Skeletal muscle satellite cell (primary cell): ENCODE measurements at regions not wholly inside any gene's neighbourhood (a gene's known extent, or its start where the extent isn't known, plus 50 kb on each side); places are given as distances from the start of the nearest gene placed in this dataset.

Experiments
- H3K27me3 ChIP-seq: 2 replicates; pipeline ENCODE4 v1.7.0; 2013; ENCODE audit warnings: low read length; ENCODE audit not compliant: control insufficient read depth, insufficient read depth
- H3K36me3 ChIP-seq: 2 replicates; pipeline ENCODE4 v1.7.0; 2013; ENCODE audit warnings: mild to moderate bottlenecking, control low read depth, low read length; ENCODE audit not compliant: insufficient read depth
- H3K4me1 ChIP-seq: 2 replicates; pipeline ENCODE4 v1.7.0; 2013; ENCODE audit warnings: low read length; ENCODE audit not compliant: control insufficient read depth, insufficient read depth
- H3K4me2 ChIP-seq: 2 replicates; pipeline ENCODE4 v1.7.0; 2013; ENCODE audit warnings: mild to moderate bottlenecking, low read length
- H3K4me3 ChIP-seq: 2 replicates; pipeline ENCODE4 v1.7.0; 2013; ENCODE audit warnings: low read length
- H3K9ac ChIP-seq: 2 replicates; pipeline ENCODE4 v1.7.0; 2013; ENCODE audit warnings: mild to moderate bottlenecking, low read depth, low read length, moderate library complexity
- H3K9me3 ChIP-seq: replicated peaks from 2 replicates; pipeline ENCODE4 v1.7.0; 2013; ENCODE audit warnings: mild to moderate bottlenecking, control low read depth, low read length

- H3K27me3 ChIP-seq: no peaks in the 10 kb centered on the region
- no peak overlapping the region for H3K4me2 ChIP-seq
- no peak overlapping the region for H3K4me3 ChIP-seq
- no peaks in the 10 kb centered on the region for H3K4me1 ChIP-seq
- H3K9ac ChIP-seq: no peak overlapping the region
- no peaks in the 10 kb centered on the region for H3K36me3 ChIP-seq
- H3K9me3 ChIP-seq: no peaks in the 10 kb centered on the region
These were observed 108.5 kb downstream of the PTPRS start for GRCh38 chr19:5231857-5232678.

GRCh38 chr19:5230730-5231555, 109.7 kb downstream of the PTPRS start:
- Histone ChIP-seq H3K4me3 (no peak overlapping the region), H3K9ac (no peak overlapping the region), H3K9me3 (no peaks in the 10 kb centered on the region), H3K27me3 (no peaks in the 10 kb centered on the region), H3K36me3 (no peaks in the 10 kb centered on the region), H3K4me2 (no peak overlapping the region), H3K4me1 (no peaks in the 10 kb centered on the region)

DNA sequence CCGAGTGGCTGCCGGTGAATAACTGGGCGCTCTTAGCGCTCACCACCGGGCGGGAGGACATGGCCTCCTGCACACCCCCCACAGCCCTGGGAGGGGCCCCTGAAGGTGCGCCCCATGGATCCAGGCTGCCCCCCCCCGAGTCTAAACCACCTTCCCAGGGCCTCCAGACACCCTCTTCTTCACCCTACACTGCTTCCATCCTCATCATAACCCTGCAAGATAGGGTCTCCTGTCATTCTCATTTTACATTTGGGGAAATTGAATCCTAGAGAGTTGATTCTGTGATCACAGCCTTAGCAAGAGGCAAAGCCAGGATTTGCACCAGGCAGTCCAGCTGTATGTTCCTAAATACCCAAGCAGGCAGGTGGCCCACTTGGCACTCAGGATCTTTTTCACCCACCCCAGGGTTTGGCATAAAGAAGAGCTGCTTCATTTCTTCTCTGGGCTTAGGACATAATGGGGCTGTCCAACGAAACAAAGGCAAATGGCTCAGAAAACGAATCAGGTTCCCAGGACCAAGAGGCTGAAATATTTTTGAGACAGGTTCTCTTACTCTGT, 110.8 kb downstream of the PTPRS start:
- peak overlapping the region; percentile 32 for H3K4me3 ChIP-seq

GRCh38 chr19:5228932-5229777, 111.5 kb downstream of the PTPRS start:
- H3K9ac ChIP-seq: no peak overlapping the region
- peak overlapping the region; percentile 32 for H3K4me3 ChIP-seq
- no peaks in the 10 kb centered on the region for H3K9me3 ChIP-seq
- H3K4me2 ChIP-seq: peak overlapping the region; percentile 74
- no peaks in the 10 kb centered on the region for H3K27me3 ChIP-seq
- H3K36me3 ChIP-seq: no peaks in the 10 kb centered on the region
- no peaks in the 10 kb centered on the region for H3K4me1 ChIP-seq

More for the DNA sequence above, 110.8 kb downstream of the PTPRS start:
- Histone ChIP-seq H3K36me3 (no peaks in the 10 kb centered on the region), H3K4me2 (peak overlapping the region; percentile 74), H3K9ac (no peak overlapping the region), H3K27me3 (no peaks in the 10 kb centered on the region), H3K9me3 (no peaks in the 10 kb centered on the region), H3K4me1 (no peaks in the 10 kb centered on the region)

DNA sequence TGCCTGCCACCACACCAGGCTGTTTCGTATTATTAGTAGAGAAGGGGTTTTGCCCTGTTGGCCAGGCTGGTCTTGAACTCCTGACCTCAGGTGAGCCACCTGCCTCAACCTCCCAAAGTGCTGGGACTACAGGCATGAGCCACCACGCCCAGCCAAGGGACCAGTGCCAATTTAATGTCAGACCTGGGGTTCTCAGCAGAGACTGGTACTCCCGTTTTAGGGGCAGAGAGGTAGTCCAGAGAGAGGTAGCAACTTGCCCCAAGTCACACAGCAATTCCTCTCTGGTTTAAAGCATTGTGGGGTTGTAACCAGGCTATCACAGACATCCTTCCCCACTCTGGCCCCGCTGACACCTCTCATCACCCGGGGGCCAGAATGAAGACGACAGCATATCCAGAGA, 112.1 kb downstream of the PTPRS start:
- no peaks in the 10 kb centered on the region for H3K9me3 ChIP-seq
- no peaks in the 10 kb centered on the region for H3K36me3 ChIP-seq
- H3K4me3 ChIP-seq: no peak overlapping the region
- H3K27me3 ChIP-seq: no peaks in the 10 kb centered on the region
- no peak overlapping the region for H3K9ac ChIP-seq
- no peak overlapping the region for H3K4me2 ChIP-seq
- no peaks in the 10 kb centered on the region for H3K4me1 ChIP-seq

DNA sequence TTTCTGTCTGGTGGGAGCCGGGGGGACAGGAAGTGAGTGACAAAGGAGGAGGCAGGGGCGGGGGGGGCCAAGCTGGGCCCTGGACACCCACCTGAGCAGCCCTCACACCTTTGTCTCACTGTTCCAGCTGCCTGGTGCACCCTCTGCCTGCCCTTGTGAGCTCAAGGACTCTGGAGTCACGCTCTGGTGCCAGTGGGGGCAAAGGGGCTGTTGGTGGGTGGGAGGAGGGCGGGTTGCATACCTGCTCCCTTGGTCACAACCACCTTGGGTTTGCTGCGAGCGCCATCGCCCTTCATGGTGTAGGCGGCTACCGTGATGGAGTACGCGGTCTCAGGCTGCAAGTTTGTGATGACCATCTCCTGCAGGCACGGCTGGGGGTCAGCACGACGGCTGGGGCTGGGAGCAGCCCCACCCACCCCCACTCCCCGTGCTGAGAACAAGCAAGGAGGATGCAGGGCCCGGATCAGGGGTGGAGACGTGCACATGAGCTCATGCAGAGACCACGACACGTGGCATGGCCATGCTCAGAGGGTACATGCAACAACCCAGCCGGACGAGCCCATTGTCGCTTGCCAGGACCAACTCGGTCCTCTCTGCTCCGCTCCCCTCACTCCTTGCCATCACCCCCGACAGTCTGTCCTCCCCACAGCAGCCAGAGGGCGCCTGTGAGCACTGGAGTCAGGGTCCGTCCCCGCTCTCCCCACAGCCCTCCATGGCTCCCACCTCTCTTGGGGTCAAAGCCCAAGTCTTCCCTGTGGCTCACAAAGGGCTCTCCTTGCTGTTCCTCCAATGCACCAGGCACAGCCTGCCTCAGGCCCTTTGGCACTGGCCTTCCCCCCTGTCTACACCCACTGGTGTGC, 114.9 kb downstream of the PTPRS start:
- no peaks in the 10 kb centered on the region for H3K9me3 ChIP-seq

DNA sequence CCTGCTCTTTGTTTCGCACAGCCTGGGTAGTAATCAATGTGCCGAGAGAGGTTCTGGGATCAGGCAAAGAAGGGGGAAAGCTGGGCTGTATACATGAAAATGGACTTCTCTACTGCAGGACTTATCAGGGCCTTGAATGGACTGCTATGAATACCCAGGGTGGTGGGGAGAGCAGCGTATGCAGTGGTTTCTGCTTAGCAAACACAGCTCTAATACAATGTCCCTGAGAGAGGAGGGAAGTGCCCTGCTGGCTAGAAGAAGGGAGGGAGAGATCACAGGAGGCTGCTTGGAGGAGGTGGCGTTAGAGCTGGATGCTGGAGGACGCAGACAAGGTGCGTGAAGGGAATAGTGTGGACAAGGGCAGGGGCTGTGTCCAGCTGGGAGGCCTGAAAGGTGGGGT, 116.1 kb downstream of the PTPRS start:
- peaks cover 5% of the 10 kb centered on the region for H3K36me3 ChIP-seq
- H3K4me1 ChIP-seq: no peaks in the 10 kb centered on the region
- no peaks in the 10 kb centered on the region for H3K9me3 ChIP-seq
- no peak overlapping the region for H3K9ac ChIP-seq
- H3K4me2 ChIP-seq: no peak overlapping the region
- H3K4me3 ChIP-seq: no peak overlapping the region
- no peaks in the 10 kb centered on the region for H3K27me3 ChIP-seq

More for the DNA sequence above, 114.9 kb downstream of the PTPRS start:
- Histone ChIP-seq H3K9ac (no peak overlapping the region), H3K27me3 (no peaks in the 10 kb centered on the region), H3K4me3 (no peak overlapping the region), H3K4me2 (no peak overlapping the region), H3K4me1 (no peaks in the 10 kb centered on the region), H3K36me3 (no peaks in the 10 kb centered on the region)

GRCh38 chr19:5222821-5223321, 117.7 kb downstream of the PTPRS start:
- Histone ChIP-seq H3K9ac (no peak overlapping the region), H3K36me3 (peaks cover 18% of the 10 kb centered on the region)

GRCh38 chr19:5222178-5222577, 118.4 kb downstream of the PTPRS start:
- Histone ChIP-seq H3K27me3 (no peaks in the 10 kb centered on the region), H3K36me3 (peaks cover 24% of the 10 kb centered on the region), H3K4me1 (no peaks in the 10 kb centered on the region), H3K4me2 (no peak overlapping the region), H3K4me3 (no peak overlapping the region), H3K9me3 (no peaks in the 10 kb centered on the region), H3K9ac (no peak overlapping the region)

More at GRCh38 chr19:5222821-5223321, 117.7 kb downstream of the PTPRS start:
- Histone ChIP-seq H3K4me3 (no peak overlapping the region), H3K4me2 (no peak overlapping the region), H3K9me3 (no peaks in the 10 kb centered on the region), H3K27me3 (no peaks in the 10 kb centered on the region), H3K4me1 (no peaks in the 10 kb centered on the region)

- H3K4me2 ChIP-seq: no peak overlapping the region
- H3K4me1 ChIP-seq: no peaks in the 10 kb centered on the region
- no peaks in the 10 kb centered on the region for H3K27me3 ChIP-seq
- no peaks in the 10 kb centered on the region for H3K9me3 ChIP-seq
- peaks cover 29% of the 10 kb centered on the region for H3K36me3 ChIP-seq
- no peak overlapping the region for H3K9ac ChIP-seq
- H3K4me3 ChIP-seq: no peak overlapping the region
These were observed 119.7 kb downstream of the PTPRS start for GRCh38 chr19:5220866-5221265.
